ENCODE measurements at regions not wholly inside any gene's neighbourhood (a gene's known extent, or its start where the extent isn't known, plus 50 kb on each side); places are given as distances from the start of the nearest gene placed in this dataset.

DNA sequence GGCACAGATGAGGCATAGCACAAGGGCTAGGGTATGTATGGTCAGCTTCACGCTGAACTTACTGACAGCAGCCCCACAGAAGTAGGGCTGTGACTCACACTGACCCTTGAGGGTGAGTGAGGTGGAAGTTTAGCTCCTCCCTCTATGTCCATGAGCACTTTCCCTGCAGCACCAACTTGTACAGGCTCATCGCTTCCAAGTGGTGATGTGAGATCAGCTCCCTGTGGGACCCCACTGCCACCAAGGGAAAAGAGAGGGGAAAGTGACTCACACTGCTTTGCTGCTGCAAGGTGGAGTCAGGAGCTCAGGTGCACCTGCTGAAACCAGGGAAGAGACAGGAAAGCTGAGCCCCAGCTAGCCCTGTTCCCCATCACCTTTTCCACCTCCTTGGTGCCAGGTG, 91.5 kb downstream of the TEX51 start:
- BruUV-seq (replicated peaks): no TSS peak
- Histone ChIP-seq H3K36me3 (ENCODE audit: control insufficient read depth, insufficient read depth, low read length) (no peaks in the 10 kb centered on the region), H3K4me3 (ENCODE audit: low read depth in 2 of 2, low read length in 2 of 2) (no peak overlapping the region), H3K4me1 (ENCODE audit: control insufficient read depth, insufficient read depth, low read length) (no peaks in the 10 kb centered on the region), H3K9me3 (ENCODE audit: control insufficient read depth, insufficient read depth, low read depth, low read length) (no peaks in the 10 kb centered on the region), H3K27ac (ENCODE audit: low read length) (no peak overlapping the region), H3K27me3 (ENCODE audit: control insufficient read depth, insufficient read depth, low read length) (peaks cover 16% of the 10 kb centered on the region)
- no peak for ATAC-seq
- TF ChIP-seq TCF7L2 (IDR thresholded peaks at IDR 0.05; ENCODE audit: low read depth, low read length) (no peak), POLR2AphosphoS5 (IDR thresholded peaks at IDR 0.05; ENCODE audit: low read depth, low read length) (no peak), CTCF (IDR thresholded peaks at IDR 0.05) (no peak)
- POLR2A ChIA-PET: no interaction called here
- no peak for DNase-seq (ENCODE audit: low read depth, low spot score)
- intact Hi-C loops (cut with micrococcal nuclease; ENCODE audit: unreplicated experiment): no loop called here
- CTCF ChIA-PET: no interaction called here
- in situ Hi-C loops (cut with HindIII; ENCODE audit: low pct_unique_long_range_greater_than_20kb, low sequenced_read_pairs): no loop called here

DNA sequence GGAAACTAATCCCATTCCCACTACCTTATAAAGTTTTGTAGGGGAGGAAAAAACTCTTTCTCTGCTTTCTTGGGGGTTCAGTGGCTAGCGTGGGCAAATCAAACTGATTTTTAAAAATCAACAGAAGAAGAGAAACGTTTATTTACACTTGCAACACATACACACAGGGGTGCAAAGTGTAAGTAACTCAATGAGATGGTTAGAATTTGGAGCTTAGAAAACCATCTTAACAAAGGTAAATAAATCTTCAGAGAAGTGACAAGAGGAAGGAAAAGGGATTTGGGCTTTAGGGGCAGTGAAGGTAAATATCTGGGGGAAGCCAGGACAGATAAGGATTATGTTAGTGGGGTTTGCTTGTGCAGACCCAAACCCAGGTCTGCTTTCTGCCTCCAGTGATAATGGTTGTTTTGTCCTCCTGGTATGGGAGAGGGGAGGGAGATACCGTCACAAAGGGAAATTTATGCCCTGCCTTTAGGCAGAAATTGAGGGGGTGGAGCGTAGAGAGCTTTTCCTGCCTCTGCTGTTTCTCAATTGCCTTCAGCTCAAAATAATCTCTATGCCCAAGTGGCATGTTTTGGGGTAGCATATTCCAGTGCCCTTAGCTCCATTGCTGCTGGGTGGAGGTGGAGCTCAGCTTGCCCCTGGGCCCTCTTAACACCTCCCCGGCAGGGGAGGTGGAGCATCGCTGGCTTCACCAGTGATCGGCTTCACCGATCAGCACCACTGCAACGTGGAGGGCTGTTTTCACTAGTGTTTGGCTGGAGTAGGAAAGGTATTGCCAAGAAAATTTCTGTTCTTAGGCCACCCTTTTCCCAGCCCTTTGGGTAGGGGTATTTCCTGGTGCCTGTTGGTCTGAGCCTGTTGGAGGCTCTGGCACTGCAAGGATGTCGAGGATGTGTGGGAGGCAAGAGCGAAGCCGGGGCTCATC, 92.2 kb downstream of the TEX51 start:
- in situ Hi-C loops (cut with HindIII; ENCODE audit: low pct_unique_long_range_greater_than_20kb, low sequenced_read_pairs) (no loop called here), intact Hi-C loops (cut with micrococcal nuclease; ENCODE audit: unreplicated experiment) (no loop called here)
- Histone ChIP-seq H3K27me3 (ENCODE audit: control insufficient read depth, insufficient read depth, low read length) (peaks cover 16% of the 10 kb centered on the region), H3K27ac (ENCODE audit: low read length) (no peak overlapping the region), H3K9me3 (ENCODE audit: control insufficient read depth, insufficient read depth, low read depth, low read length) (no peaks in the 10 kb centered on the region), H3K36me3 (ENCODE audit: control insufficient read depth, insufficient read depth, low read length) (no peaks in the 10 kb centered on the region), H3K4me3 (ENCODE audit: low read depth in 2 of 2, low read length in 2 of 2) (no peak overlapping the region), H3K4me1 (ENCODE audit: control insufficient read depth, insufficient read depth, low read length) (no peaks in the 10 kb centered on the region)
- BruUV-seq (replicated peaks): no TSS peak
- TF ChIP-seq REST (IDR thresholded peaks at IDR 0.05; ENCODE audit: insufficient read depth in 1 of 2, low read depth in 2 of 2, low read length in 1 of 2) (no peak), CTCF (IDR thresholded peaks at IDR 0.05) (no peak)
- POLR2A ChIA-PET: no interaction called here
- DNase-seq (ENCODE audit: low read depth, low spot score) (no peak), ATAC-seq (no peak)
- CTCF ChIA-PET: no interaction called here
